ENCODE measurements at regions not wholly inside any gene's neighbourhood (a gene's known extent, or its start where the extent isn't known, plus 50 kb on each side); places are given as distances from the start of the nearest gene placed in this dataset.

- H3K27me3 Mint-ChIP-seq, result peaks cover 23% of the 10 kb centered on the region
- H3K36me3 Mint-ChIP-seq, result no peaks in the 10 kb centered on the region
- H3K4me1 Mint-ChIP-seq, result peaks cover 2 to 7% (median 7%) of the 10 kb centered on the region in 3 donors
- no peak overlapping the region for H3K4me3 Mint-ChIP-seq
- no peak overlapping the region for H3K27ac Mint-ChIP-seq
- H3K9me3 Mint-ChIP-seq, result no peaks in the 10 kb centered on the region
These were observed 75.3 kb upstream of the IFNE start for GRCh38 chr9:21557428-21557768.

GRCh38 chr9:21558079-21558478, 76.0 kb upstream of the IFNE start:
- peaks cover 22% of the 10 kb centered on the region for H3K27me3 Mint-ChIP-seq
- H3K4me1 Mint-ChIP-seq, result peaks cover 2 to 7% (median 7%) of the 10 kb centered on the region in 3 donors
- no peak overlapping the region for H3K4me3 Mint-ChIP-seq

DNA sequence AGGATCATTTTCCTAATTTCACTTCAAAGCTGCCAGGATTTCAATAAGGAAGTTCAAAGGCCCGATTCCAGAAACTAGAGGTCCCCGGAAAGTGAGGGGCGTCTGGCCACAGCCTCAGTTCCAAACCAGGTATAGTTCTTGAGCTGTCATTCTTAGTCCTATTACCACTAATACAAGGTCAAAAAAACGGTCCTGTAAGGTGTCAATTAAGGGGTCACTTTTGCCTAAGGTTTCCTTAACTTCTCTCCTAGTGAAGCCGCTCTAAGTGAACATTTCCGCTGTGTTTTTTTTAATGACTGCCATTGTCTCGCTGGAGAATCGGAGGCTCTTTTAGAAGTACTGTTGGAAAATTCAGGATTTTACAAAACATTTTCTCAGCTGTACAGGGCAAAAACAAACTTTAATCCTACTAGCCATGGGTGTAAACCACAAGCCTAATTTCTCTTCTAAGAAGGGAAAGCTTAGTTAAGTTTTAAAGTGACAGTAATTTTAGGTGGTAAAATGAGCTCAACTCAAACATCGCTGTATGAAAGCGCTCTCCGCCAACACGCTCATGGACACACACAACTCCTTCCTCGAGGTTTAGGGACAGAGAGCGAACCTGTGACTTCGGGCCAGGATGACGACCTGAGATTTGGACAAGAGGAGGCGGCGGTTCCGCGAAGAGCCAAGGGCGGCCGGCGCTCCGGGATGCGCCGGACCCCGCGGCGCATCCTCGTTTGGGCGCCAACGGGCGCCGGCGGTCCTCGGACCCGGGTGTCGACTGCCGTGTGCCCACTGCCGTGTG, 76.7 kb upstream of the IFNE start:
- Mint-ChIP-seq H3K27me3 (peaks cover 25% of the 10 kb centered on the region), H3K9me3 (no peaks in the 10 kb centered on the region), H3K27ac (no peak overlapping the region), H3K36me3 (no peaks in the 10 kb centered on the region), H3K4me1 (peaks cover 2 to 7% (median 7%) of the 10 kb centered on the region in 3 donors), H3K4me3 (peak overlapping the region; percentile 62 to 85 (median 78))

More at GRCh38 chr9:21558079-21558478, 76.0 kb upstream of the IFNE start:
- Mint-ChIP-seq H3K36me3 (no peaks in the 10 kb centered on the region), H3K27ac (no peak overlapping the region), H3K9me3 (no peaks in the 10 kb centered on the region)

GRCh38 chr9:21559402-21560280, 77.5 kb upstream of the IFNE start:
- no peaks in the 10 kb centered on the region for H3K36me3 Mint-ChIP-seq
- H3K9me3 Mint-ChIP-seq, result no peaks in the 10 kb centered on the region
- H3K27me3 Mint-ChIP-seq, result peaks cover 25% of the 10 kb centered on the region
- H3K4me1 Mint-ChIP-seq, result peaks cover 2 to 7% (median 7%) of the 10 kb centered on the region in 3 donors
- H3K4me3 Mint-ChIP-seq, result peak overlapping the region; percentile 62 to 88 (median 78)
- no peak overlapping the region for H3K27ac Mint-ChIP-seq

DNA sequence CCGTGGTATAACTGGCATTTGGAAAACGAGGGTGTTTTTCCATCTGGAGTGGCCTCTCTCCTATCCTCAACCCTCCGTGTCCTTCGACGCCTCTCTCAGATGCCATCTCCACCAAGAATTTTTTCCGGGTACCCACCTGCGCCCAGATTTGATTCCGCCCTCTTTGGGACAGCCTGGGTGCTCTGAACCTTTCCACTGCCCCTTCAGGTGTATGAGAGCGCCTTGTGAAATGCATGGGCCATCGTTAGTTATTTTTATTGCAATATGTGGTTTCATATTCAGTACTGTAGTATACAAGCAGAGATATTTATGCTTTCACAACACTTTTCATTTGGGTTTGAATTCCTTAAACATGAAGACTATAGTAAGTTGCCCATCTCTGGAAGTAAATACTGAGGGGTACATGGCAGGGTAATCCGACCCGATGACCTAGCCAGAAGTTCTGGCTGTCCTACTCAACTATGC, 78.2 kb upstream of the IFNE start:
- H3K9me3 Mint-ChIP-seq, result no peaks in the 10 kb centered on the region
- peaks cover 27% of the 10 kb centered on the region for H3K27me3 Mint-ChIP-seq
- H3K36me3 Mint-ChIP-seq, result no peaks in the 10 kb centered on the region
- H3K4me1 Mint-ChIP-seq, result peaks cover 2 to 7% (median 7%) of the 10 kb centered on the region in 3 donors
- H3K4me3 Mint-ChIP-seq, result peak overlapping the region; percentile 24 to 73 (median 70)
- no peak overlapping the region for H3K27ac Mint-ChIP-seq

GRCh38 chr9:21561502-21561901, 79.4 kb upstream of the IFNE start:
- no peak overlapping the region for H3K27ac Mint-ChIP-seq
- no peak overlapping the region for H3K4me3 Mint-ChIP-seq
- H3K9me3 Mint-ChIP-seq, result no peaks in the 10 kb centered on the region
- peaks cover 37% of the 10 kb centered on the region for H3K27me3 Mint-ChIP-seq
- no peaks in the 10 kb centered on the region for H3K36me3 Mint-ChIP-seq
- peaks cover 2 to 7% (median 7%) of the 10 kb centered on the region in 3 donors for H3K4me1 Mint-ChIP-seq

GRCh38 chr9:21564175-21564574, 82.1 kb upstream of the IFNE start:
- Mint-ChIP-seq H3K36me3 (no peaks in the 10 kb centered on the region), H3K27me3 (peaks cover 25% of the 10 kb centered on the region), H3K27ac (no peak overlapping the region), H3K9me3 (no peaks in the 10 kb centered on the region), H3K4me3 (no peak overlapping the region), H3K4me1 (peaks cover 0 to 2% (median 0%) of the 10 kb centered on the region in 3 donors)

- no peak overlapping the region for H3K4me3 Mint-ChIP-seq
- H3K4me1 Mint-ChIP-seq, result peaks cover 0 to 2% (median 0%) of the 10 kb centered on the region in 3 donors
- H3K36me3 Mint-ChIP-seq, result no peaks in the 10 kb centered on the region
- H3K9me3 Mint-ChIP-seq, result no peaks in the 10 kb centered on the region
- peaks cover 22% of the 10 kb centered on the region for H3K27me3 Mint-ChIP-seq
- no peak overlapping the region for H3K27ac Mint-ChIP-seq
These were observed 83.0 kb upstream of the IFNE start for GRCh38 chr9:21565155-21565554.

DNA sequence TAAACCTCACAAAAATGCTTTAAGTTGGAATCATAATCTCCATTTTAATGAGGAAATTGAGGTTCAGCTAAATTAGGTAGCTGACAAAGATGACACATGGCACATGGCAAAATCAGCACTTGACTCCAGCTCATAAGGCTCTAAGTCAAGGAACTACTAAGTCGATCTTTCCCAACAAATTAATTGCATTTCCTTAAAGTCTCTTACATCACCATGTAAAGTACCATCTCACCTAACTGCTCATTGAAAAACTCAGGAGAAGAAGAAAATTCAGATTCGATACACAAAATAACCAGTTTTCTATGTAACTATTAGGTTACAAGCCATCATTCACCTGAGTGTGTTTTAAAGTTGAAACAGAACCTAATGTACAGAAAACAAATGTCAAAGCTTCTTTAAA, 85.8 kb upstream of the IFNE start:
- Mint-ChIP-seq H3K27me3 (peaks cover 20% of the 10 kb centered on the region), H3K36me3 (no peaks in the 10 kb centered on the region), H3K4me1 (no peaks in the 10 kb centered on the region), H3K4me3 (no peak overlapping the region), H3K27ac (no peak overlapping the region), H3K9me3 (no peaks in the 10 kb centered on the region)

- Mint-ChIP-seq H3K36me3 (no peaks in the 10 kb centered on the region), H3K4me1 (no peaks in the 10 kb centered on the region), H3K9me3 (no peaks in the 10 kb centered on the region), H3K27me3 (peaks cover 20% of the 10 kb centered on the region), H3K4me3 (no peak overlapping the region), H3K27ac (no peak overlapping the region)
These were observed 86.4 kb upstream of the IFNE start for GRCh38 chr9:21568484-21568883.

DNA sequence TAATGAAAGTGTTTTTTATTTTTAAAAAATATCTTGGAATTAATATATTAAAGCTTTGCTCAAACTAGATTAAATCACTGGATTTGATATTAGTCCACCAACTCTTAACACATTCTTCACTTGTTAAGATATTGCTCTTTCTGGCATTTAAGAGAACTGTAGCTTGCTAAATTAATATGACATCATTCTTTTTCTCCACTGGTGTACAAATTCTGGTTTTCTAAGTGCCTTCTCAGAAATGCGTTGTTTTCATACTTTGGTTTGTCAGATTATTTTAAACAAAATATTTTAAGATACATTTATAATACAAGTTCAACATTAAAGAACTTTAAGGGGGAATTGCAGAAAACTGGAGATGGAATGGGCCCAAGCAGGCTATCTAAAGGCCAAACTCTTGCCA, 87.6 kb upstream of the IFNE start:
- Mint-ChIP-seq H3K4me3 (no peak overlapping the region), H3K4me1 (no peaks in the 10 kb centered on the region), H3K27me3 (peaks cover 17% of the 10 kb centered on the region), H3K27ac (no peak overlapping the region), H3K9me3 (no peaks in the 10 kb centered on the region), H3K36me3 (no peaks in the 10 kb centered on the region)

DNA sequence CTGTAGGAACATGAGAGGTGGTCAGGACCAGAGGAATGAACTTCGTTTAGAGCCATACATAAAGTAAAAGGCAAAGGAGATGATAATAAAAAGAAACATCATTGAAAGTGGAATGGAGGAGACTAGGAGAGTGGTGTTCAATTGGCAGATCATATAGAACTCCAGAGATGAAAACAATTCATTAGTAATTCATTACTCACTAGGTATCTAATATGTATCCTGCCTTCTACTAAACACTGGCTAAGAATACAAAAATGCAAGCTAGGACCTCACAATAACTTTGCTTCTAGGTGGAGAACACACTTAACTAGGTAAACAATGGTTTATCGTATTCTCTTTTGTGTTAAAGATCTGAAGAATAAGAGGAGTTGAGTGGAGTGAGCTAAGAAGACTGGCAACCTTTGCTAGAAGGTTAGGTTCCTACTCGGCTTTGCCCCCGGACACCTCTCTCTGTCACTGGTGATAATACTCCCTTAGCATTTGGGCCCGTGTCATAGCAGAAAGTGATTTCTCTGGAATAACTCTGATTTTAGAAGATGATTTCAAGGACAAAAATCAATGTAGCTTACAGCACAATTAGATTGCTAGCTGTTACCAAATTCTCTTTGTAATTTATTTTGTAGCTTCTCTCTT, 88.6 kb upstream of the IFNE start:
- Mint-ChIP-seq H3K27me3 (peaks cover 10% of the 10 kb centered on the region), H3K27ac (no peak overlapping the region), H3K4me3 (no peak overlapping the region), H3K9me3 (no peaks in the 10 kb centered on the region), H3K4me1 (no peaks in the 10 kb centered on the region), H3K36me3 (no peaks in the 10 kb centered on the region)

- H3K27ac Mint-ChIP-seq, result no peak overlapping the region
- H3K27me3 Mint-ChIP-seq, result peaks cover 4% of the 10 kb centered on the region
- H3K4me3 Mint-ChIP-seq, result no peak overlapping the region
- no peaks in the 10 kb centered on the region for H3K36me3 Mint-ChIP-seq
- peaks cover 3 to 5% (median 3%) of the 10 kb centered on the region in 3 donors for H3K4me1 Mint-ChIP-seq
- H3K9me3 Mint-ChIP-seq, result no peaks in the 10 kb centered on the region
These were observed 92.1 kb upstream of the IFNE start for GRCh38 chr9:21574261-21574660.

DNA sequence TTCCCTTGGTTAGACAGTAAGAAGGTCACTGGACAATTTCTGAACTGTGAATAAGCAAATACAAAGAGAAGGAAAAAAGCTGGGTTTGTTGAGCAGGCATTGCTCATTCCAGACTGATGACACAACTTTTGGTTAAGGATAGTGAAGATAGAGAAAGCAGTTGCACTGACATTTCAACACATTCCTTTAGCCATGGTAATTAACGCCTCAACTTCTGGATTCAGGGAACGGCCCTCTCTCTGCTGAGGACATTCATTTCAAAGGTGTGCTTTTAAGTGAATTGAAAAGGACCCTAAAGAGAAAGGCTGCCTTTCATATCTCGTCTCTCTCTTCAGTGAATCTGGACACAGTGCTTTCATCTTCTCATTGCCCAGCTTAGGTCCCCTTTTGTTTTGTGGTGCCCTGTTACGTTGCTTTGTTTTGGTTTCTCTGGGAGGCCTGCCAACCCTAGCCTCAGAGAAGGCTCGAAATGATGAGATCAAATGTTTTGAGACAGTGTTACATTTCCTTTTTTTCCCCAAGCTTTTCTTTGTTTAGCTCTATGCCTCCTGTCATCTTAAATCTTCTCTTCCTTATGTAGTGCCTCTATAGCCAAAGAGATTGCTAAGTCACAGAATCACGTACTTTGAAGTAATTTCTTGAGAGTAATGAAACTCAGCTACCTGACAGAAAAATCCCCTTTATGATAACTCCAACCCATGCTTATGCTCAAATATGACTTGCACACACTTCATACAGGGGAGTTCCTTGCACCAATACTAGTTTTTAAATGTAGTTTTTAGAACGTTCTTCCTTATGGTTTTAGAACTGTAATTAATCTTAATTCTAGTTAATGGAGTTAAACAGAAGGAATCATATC, 94.4 kb upstream of the IFNE start:
- Mint-ChIP-seq H3K27ac (no peak overlapping the region), H3K36me3 (no peaks in the 10 kb centered on the region), H3K4me1 (peaks cover 3 to 7% (median 3%) of the 10 kb centered on the region in 3 donors), H3K27me3 (peaks cover 3% of the 10 kb centered on the region), H3K4me3 (no peak overlapping the region), H3K9me3 (no peaks in the 10 kb centered on the region)
